Activated naive CD8-positive, alpha-beta T cell treated with anti-CD3 and anti-CD28 coated beads, Interleukin-2, amount 50 U/mL, for 24 hours (primary cell): ENCODE measurements at regions not wholly inside any gene's neighbourhood (a gene's known extent, or its start where the extent isn't known, plus 50 kb on each side); places are given as distances from the start of the nearest gene placed in this dataset.
"Not testable (repeated sequence)": the region's sequence is repeated elsewhere in the genome, so short reads cannot be mapped to it uniquely, and the experiment has no call there.

Experiments used
- ATAC-seq: fragments of 150-1000 bp; cut with Tn5 transposase; one replicate; pipeline ENCODE4 v1.10.0; 2021
- DNase-seq: peaks from one replicate; pipeline ENCODE4 v3.0.0; 2021
- H3K27ac Mint-ChIP-seq: one replicate; pipeline ENCODE4 v1.8.0; 2021; ENCODE audit warnings: mild to moderate bottlenecking, mixed read lengths
- H3K27me3 Mint-ChIP-seq: one replicate; pipeline ENCODE4 v1.8.0; 2021; ENCODE audit warnings: mixed read lengths
- H3K36me3 Mint-ChIP-seq: one replicate; pipeline ENCODE4 v1.8.0; 2021; ENCODE audit warnings: low read depth, mixed read lengths
- H3K4me1 Mint-ChIP-seq: one replicate; pipeline ENCODE4 v1.8.0; 2021; ENCODE audit warnings: mixed read lengths
- H3K4me3 Mint-ChIP-seq: one replicate; pipeline ENCODE4 v1.8.0; 2021; ENCODE audit warnings: mild to moderate bottlenecking, moderate library complexity, mixed read lengths
- H3K9me3 Mint-ChIP-seq: one replicate; pipeline ENCODE4 v1.8.0; 2021; ENCODE audit warnings: mixed read lengths

DNA sequence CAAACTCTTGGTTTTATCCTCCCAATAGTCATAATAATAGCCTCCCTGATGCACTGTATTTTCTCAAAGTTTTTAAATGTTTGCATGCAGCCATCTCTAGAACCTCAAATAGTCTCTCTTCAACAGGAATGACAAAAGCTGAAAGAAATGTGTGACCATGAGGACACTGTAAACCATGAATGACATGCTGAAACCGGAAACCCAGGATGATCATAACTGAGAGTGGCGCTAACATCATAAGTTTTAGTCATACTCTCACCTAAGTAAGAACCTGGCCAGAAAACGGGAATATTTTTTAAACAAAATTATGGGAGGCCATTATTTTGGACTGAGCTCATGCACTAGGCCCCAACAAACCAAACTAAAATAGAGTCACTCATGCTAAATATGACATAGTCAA is 278.4 kb upstream of the STXBP5 start:
- H3K9me3 Mint-ChIP-seq = no peaks in the 10 kb centered on the region
- no peak for DNase-seq
- H3K4me3 Mint-ChIP-seq = no peak overlapping the region
- H3K4me1 Mint-ChIP-seq = no peaks in the 10 kb centered on the region
- H3K27ac Mint-ChIP-seq = no peak overlapping the region
- no peaks in the 10 kb centered on the region for H3K36me3 Mint-ChIP-seq
- no peak for ATAC-seq
- no peaks in the 10 kb centered on the region for H3K27me3 Mint-ChIP-seq

DNA sequence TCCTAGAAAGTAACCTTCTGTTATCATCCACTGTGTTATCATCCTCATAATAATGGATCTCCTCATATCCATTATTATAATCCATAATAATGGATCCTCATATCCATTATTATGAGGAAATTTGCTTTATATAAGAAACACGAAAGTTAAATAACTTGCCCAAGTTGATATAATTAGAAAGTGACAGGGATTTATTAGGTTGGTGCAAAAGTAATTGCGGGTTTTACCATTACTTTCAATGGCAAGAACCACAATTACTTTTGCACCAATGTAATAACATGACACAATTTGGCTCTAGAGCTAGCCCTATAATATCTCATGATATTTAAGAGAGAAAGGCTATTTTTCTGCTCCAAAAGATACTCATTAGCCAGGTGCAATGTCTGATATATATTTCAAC is 275.7 kb upstream of the STXBP5 start:
- no peak overlapping the region for H3K27ac Mint-ChIP-seq
- DNase-seq (no peak), ATAC-seq (no peak)
- peaks cover 3% of the 10 kb centered on the region for H3K27me3 Mint-ChIP-seq
- H3K4me3 Mint-ChIP-seq = no peak overlapping the region
- peaks cover 3% of the 10 kb centered on the region for H3K9me3 Mint-ChIP-seq
- H3K4me1 Mint-ChIP-seq = no peaks in the 10 kb centered on the region
- no peaks in the 10 kb centered on the region for H3K36me3 Mint-ChIP-seq

DNA sequence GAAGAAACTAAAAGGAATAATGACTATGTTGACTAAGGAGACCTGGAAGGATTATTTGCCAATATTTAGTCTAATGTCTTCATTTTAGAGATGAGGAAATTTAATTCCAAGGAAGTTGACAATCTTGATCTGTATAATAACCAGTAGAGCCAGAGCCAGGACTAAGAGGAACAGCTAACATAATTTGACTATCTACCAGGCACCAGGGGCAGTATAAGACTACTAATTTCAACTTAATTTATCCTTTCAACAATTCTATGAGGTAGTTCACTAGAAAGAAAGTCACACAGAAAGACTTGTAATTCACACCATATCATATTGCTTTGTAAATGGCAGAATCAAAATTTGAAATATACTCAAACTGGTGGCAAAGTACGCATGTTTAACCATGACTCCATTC is 273.0 kb upstream of the STXBP5 start:
- no peak overlapping the region for H3K27ac Mint-ChIP-seq
- no peaks in the 10 kb centered on the region for H3K36me3 Mint-ChIP-seq
- H3K4me3 Mint-ChIP-seq = no peak overlapping the region
- peaks cover 2% of the 10 kb centered on the region for H3K4me1 Mint-ChIP-seq
- peaks cover 3% of the 10 kb centered on the region for H3K9me3 Mint-ChIP-seq
- DNase-seq = no peak
- ATAC-seq = no peak
- H3K27me3 Mint-ChIP-seq = peaks cover 3% of the 10 kb centered on the region

DNA sequence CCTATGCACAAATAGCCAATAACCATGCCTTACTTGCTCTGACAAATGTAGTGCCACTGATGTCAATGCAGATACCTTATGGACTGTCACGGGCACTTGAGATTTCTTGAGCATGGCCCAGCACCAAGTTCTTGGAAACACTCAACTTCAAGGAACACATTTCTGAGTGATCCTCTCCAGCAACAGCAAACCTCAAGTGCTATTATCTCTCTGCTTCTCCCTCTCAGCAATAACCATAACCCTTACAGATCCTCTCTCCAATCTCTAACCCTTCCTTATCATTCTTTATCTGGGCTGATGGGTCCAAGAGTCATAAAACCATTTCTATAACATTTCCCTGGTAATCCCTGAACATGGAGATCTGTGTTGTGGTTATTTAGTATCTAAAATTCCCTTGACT is 266.9 kb upstream of the STXBP5 start:
- peaks cover 16% of the 10 kb centered on the region for H3K9me3 Mint-ChIP-seq
- no peak overlapping the region for H3K27ac Mint-ChIP-seq
- DNase-seq (no peak), ATAC-seq (no peak)
- no peak overlapping the region for H3K4me3 Mint-ChIP-seq
- no peaks in the 10 kb centered on the region for H3K36me3 Mint-ChIP-seq
- peaks cover 2% of the 10 kb centered on the region for H3K4me1 Mint-ChIP-seq
- H3K27me3 Mint-ChIP-seq = peaks cover 3% of the 10 kb centered on the region

DNA sequence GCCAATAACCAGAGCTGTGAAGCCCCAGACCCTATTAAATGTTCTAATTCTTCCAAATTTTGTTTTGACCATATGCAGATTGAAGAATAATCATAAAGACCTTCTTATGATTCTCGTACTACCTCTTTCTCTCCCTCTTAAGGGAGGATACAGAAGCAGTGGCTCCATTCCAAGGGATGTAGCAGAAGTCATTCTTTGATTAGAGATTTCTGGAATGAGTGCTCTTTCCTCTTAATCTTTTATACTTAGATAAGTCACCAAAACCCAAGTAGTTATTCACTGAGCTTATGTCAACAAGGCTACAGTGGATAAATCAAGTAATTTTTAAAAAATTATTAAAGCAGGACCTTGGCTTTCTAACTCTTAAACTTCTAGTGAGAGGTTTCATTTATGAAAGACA is 266.0 kb upstream of the STXBP5 start:
- H3K36me3 Mint-ChIP-seq = no peaks in the 10 kb centered on the region
- ATAC-seq (no peak), DNase-seq (no peak)
- no peak overlapping the region for H3K27ac Mint-ChIP-seq
- H3K4me3 Mint-ChIP-seq = no peak overlapping the region
- H3K4me1 Mint-ChIP-seq = peaks cover 2% of the 10 kb centered on the region
- H3K27me3 Mint-ChIP-seq = peaks cover 2% of the 10 kb centered on the region
- peaks cover 16% of the 10 kb centered on the region for H3K9me3 Mint-ChIP-seq

DNA sequence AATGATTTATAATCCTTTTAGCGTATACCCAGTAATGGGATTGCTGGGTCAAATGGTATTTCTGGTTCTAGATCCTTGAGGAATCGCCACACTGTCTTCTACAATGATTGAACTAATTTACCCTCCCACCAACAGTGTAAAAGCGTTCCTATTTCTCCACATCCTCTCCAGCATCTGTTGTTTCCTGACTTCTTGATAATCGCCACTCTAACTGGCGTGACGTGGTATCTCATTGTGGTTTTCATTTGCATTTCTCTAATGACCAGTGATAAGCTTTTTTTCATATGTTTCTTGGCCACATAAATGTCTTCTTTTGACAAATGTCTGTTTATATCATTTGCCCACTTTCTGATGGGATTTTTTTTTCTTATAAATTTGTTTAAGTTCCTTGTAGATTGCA is 264.8 kb upstream of the STXBP5 start:
- ATAC-seq, H3K36me3 Mint-ChIP-seq, DNase-seq, H3K4me3 Mint-ChIP-seq, H3K27me3 Mint-ChIP-seq, H3K4me1 Mint-ChIP-seq, H3K27ac Mint-ChIP-seq: not testable (repeated sequence)
- H3K9me3 Mint-ChIP-seq = peaks cover 20% of the 10 kb centered on the region

DNA sequence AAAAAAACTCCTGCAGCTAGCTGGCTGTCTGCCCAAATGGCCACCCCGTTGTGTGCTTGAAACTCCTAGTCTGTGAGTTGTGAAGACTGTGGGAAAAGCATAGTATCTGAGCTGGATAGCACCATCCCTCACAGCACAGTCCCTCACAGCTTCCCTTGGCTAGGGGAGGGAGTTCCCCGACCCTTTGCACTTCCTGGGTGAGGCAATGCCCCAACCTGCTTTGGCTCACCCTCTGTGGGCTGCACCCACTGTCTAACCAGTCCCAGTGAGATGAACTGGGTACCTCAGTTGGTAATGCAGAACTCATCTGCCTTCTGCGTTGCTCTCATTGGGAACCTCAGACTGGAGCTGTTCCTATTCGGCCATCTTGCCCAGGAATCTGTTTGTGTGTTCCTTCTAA is 260.6 kb upstream of the STXBP5 start:
- Mint-ChIP-seq H3K4me3 (no peak overlapping the region), H3K36me3 (peaks cover 2% of the 10 kb centered on the region), H3K9me3 (peaks cover 20% of the 10 kb centered on the region), H3K27me3 (peaks cover 2% of the 10 kb centered on the region), H3K27ac (no peak overlapping the region), H3K4me1 (no peaks in the 10 kb centered on the region)
- ATAC-seq (no peak), DNase-seq (no peak)

DNA sequence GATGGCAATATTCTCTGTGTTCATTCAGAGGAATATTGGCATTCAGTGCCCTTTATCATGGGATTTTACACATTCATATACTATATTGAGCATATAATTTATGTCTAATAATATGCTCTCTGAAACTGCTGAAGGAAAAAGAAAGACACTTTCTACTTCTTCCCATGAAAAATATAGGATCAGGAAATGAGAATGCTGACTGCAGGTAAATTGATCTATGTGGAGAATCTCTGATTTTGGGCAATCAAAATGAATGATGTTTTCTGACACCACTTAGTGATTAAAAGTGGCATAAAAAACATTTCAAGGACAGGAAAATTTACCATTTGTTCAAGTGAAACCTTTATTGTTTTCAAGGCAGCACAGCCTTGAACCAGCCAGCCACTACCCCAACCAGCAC is 260.1 kb upstream of the STXBP5 start:
- no peak for ATAC-seq
- Mint-ChIP-seq H3K27me3 (peaks cover 2% of the 10 kb centered on the region), H3K36me3 (peaks cover 2% of the 10 kb centered on the region), H3K27ac (no peak overlapping the region), H3K4me1 (no peaks in the 10 kb centered on the region), H3K4me3 (no peak overlapping the region), H3K9me3 (peaks cover 20% of the 10 kb centered on the region)
- DNase-seq = no peak

DNA sequence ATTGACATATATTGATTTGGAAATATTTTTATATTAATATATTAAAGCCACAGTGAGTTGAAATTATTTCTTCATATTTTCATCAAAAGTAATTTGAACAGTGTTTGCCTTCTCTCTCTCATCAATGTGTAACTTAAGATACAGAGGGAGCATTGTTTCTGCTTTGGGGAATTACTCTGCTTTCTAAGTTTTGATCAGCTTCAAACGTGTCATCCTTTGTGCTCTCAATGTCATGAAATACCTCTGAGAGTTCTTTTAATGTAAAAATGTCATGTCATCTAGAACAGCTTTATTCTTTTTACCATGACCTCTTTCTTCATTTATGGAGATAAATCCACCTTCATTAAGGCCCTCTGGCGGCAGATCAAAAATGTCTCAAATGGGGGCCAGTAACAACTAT is 259.4 kb upstream of the STXBP5 start:
- Mint-ChIP-seq H3K27ac (no peak overlapping the region), H3K4me3 (no peak overlapping the region), H3K4me1 (peaks cover 3% of the 10 kb centered on the region), H3K9me3 (peaks cover 20% of the 10 kb centered on the region), H3K36me3 (peaks cover 2% of the 10 kb centered on the region), H3K27me3 (peaks cover 2% of the 10 kb centered on the region)
- ATAC-seq (no peak), DNase-seq (no peak)

DNA sequence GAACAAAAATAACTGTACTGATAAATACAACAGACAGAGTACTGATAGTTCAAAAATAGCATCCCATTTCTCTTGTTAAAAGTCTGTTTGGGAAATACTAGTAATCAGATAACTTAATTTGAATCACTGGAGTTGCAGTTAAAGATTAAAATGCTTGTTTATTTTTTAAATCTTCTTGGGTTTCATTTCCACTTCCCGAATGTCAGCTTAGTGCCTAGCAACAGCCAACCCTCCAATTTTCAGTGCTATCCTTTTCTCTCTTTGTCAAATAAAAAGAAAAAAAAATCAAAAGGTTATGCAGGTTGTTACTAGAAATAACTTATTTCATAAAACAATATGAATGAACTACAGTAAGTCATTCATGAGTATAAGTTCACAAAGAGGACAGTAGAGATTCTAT is 257.7 kb upstream of the STXBP5 start:
- no peak overlapping the region for H3K27ac Mint-ChIP-seq
- DNase-seq = no peak
- H3K4me1 Mint-ChIP-seq = peaks cover 16% of the 10 kb centered on the region
- ATAC-seq = no peak
- H3K27me3 Mint-ChIP-seq = peaks cover 2% of the 10 kb centered on the region
- H3K9me3 Mint-ChIP-seq = peaks cover 14% of the 10 kb centered on the region
- peaks cover 2% of the 10 kb centered on the region for H3K36me3 Mint-ChIP-seq
- H3K4me3 Mint-ChIP-seq = no peak overlapping the region

DNA sequence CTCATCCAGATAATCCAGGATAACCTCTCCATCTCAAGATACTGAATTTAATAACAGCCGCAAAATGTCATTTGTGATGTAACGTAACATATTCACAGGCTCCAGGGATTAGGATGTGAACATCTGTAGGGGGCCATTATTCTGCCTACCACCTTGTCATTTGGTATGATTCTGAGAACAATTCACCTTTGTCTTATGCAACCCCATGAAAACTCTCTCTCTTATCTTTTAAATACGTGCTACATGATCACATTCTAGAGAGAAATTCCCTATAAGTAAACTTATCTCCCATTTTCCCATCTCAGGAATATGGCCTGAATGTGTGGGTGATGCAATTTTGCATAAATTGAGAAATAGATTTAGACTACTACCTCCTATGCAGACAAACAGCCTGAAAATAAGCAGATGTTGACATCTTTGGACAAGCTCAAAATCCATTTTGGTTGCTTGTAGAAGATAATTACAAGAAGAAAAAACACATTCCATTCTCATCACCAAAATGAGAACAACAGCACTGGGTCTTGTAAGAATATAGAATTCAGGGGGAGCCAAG is 255.4 kb upstream of the STXBP5 start:
- Mint-ChIP-seq H3K4me1 (peaks cover 19% of the 10 kb centered on the region), H3K27ac (no peak overlapping the region), H3K9me3 (peaks cover 4% of the 10 kb centered on the region), H3K27me3 (no peaks in the 10 kb centered on the region), H3K36me3 (peaks cover 2% of the 10 kb centered on the region), H3K4me3 (no peak overlapping the region)
- DNase-seq (no peak), ATAC-seq (no peak)

DNA sequence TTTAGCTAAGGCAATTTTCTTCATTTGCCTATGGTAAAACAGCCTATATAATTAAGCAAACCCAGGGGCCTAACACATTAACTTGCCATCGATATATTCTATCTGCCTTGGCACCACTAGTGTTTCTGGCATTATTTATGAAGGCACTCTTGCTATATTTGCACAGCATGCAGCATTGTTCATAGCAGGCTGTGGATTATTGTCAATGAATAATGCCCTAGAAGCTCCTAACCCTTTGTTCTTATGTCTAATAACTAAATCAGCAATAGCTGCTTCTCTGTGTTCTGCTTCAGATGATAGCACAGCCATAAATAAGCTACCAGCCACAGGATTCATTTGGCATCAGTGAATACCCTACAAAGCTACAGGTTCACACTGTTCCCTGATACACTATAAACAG is 254.8 kb upstream of the STXBP5 start:
- H3K9me3 Mint-ChIP-seq = no peaks in the 10 kb centered on the region
- H3K4me3 Mint-ChIP-seq = no peak overlapping the region
- no peaks in the 10 kb centered on the region for H3K27me3 Mint-ChIP-seq
- ATAC-seq (no peak), DNase-seq (no peak)
- H3K27ac Mint-ChIP-seq = no peak overlapping the region
- peaks cover 19% of the 10 kb centered on the region for H3K4me1 Mint-ChIP-seq
- H3K36me3 Mint-ChIP-seq = peaks cover 2% of the 10 kb centered on the region

DNA sequence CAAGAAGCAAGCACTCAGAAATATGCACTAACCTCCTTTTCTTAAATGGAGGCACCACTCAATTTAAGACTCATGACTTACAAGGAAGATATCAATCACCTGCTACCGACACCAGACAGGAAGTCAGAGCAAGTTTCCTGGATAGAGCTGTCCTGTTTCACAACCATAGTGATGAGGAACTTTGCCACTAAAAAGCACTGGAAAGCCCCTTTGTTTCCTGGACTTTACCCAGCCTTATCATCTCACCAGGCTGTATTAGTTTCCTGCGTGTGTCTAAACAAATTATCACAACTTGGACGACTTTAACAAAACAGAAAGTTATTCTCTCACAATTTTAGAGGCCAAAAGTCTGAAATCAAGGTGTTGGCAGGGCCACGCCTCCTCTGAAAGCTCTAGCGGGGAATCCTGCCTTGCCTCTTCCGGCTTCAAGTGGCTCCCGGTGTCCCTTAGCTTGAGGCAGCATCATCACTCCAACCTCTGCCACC is 253.8 kb upstream of the STXBP5 start:
- Mint-ChIP-seq H3K27ac (no peak overlapping the region), H3K9me3 (no peaks in the 10 kb centered on the region), H3K4me3 (no peak overlapping the region), H3K4me1 (peaks cover 19% of the 10 kb centered on the region), H3K36me3 (no peaks in the 10 kb centered on the region), H3K27me3 (no peaks in the 10 kb centered on the region)
- DNase-seq (no peak), ATAC-seq (peak; percentile 82)

DNA sequence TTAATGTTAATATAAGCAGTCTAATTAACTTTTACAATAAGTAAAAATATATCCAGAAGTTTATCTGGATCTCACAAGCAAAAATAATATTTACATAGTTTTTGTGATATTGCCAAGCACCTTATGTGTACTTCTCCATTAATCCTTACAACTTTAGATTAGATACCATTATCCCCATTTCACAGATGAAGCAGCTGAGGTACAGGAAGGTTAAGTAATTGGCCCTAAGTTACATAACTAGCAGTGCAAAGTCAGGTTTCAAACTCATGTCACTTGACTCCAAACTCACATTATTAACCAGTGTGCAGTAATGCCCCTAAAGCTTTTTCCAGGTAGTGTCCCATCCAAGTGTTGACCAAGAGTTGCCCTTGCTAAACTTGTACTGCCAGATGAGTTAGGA is 248.6 kb upstream of the STXBP5 start:
- no peak for ATAC-seq
- H3K27ac Mint-ChIP-seq = no peak overlapping the region
- no peaks in the 10 kb centered on the region for H3K9me3 Mint-ChIP-seq
- DNase-seq = no peak
- H3K36me3 Mint-ChIP-seq = no peaks in the 10 kb centered on the region
- no peak overlapping the region for H3K4me3 Mint-ChIP-seq
- no peaks in the 10 kb centered on the region for H3K27me3 Mint-ChIP-seq
- peaks cover 8% of the 10 kb centered on the region for H3K4me1 Mint-ChIP-seq

DNA sequence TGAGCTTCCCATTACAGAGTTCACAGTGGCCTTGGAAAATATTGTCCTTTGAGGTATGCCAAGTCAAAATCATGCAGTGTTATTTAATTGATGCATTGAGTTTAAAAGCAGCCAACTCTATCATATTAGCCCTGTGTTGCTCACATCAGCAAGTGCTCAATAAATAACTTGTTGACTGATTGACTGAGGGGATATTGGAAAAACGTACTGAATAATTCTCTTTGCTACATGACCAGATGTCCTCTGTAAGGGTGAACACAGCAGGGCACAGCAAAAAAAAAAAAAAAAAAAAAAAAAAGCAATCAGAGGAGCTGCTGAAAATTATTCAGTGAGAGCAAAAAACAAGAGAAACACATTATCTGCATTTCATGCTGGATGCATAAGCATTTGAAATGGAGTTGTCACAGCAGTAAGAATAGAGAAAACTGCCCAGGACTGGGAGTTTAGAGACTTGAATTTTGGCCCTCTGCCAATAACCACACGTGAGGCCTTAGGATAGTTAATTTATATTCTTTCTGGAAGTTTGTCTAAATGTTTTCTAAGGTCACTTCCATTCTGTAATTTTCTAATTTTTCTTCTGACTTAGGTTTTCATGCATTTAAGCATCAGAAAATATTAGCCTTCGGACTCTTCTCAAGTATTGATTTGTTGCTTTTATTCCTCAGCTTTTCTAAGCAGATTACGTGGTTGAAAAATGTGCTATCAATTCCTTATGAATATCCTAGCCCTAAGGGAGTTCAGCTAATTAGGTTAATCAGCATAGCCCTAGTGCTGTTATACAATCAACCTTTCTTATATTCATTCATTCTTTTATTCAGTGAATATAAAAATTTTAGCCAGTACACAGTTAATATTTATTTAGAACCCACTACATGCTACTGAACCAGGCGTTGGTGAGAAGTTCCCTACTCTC is 246.8 kb upstream of the STXBP5 start:
- H3K4me3 Mint-ChIP-seq = no peak overlapping the region
- no peak overlapping the region for H3K27ac Mint-ChIP-seq
- H3K9me3 Mint-ChIP-seq = no peaks in the 10 kb centered on the region
- H3K4me1 Mint-ChIP-seq = no peaks in the 10 kb centered on the region
- no peak for ATAC-seq
- no peaks in the 10 kb centered on the region for H3K27me3 Mint-ChIP-seq
- no peak for DNase-seq
- H3K36me3 Mint-ChIP-seq = no peaks in the 10 kb centered on the region
